K562 (cell line): ENCODE measurements at regions not wholly inside any gene's neighbourhood (a gene's known extent, or its start where the extent isn't known, plus 50 kb on each side); places are given as distances from the start of the nearest gene placed in this dataset.

Experiments
- HNRNPH1 ChIP-seq: fragments of 200-400 bp; formaldehyde crosslinking; optimal IDR thresholded peaks from 2 replicates; pipeline ENCODE3; 2017; ENCODE audit warnings: low read depth, mild to moderate bottlenecking, low read length, moderate library complexity
- MAX ChIP-seq: sonication (generic); formaldehyde crosslinking; IDR thresholded peaks from 2 replicates; pipeline ENCODE4 v1.9.0; 2022; ENCODE audit warnings: mild to moderate bottlenecking, missing genetic modification reagents
- PTBP1 ChIP-seq: fragments of 200-400 bp; formaldehyde crosslinking; IDR thresholded peaks from 2 replicates; pipeline ENCODE4 v1.6.1; 2017; ENCODE audit warnings: low read depth, low read length
- RBBP5 ChIP-seq: fragments of 200-600 bp; sonication (generic); IDR thresholded peaks from 2 replicates; pipeline ENCODE4 v1.6.1; 2012; ENCODE audit warnings: borderline replicate concordance, mild to moderate bottlenecking, low read length, control low read depth, inconsistent platforms; ENCODE audit not compliant: insufficient read depth, poor library complexity, severe bottlenecking
- ZBED1 ChIP-seq: IDR thresholded peaks from 2 replicates; pipeline ENCODE4 v1.6.1; 2014
- ZNF311 ChIP-seq: fragments of 250-450 bp; sonication (Bioruptor Pico); IDR thresholded peaks from 2 replicates; pipeline ENCODE4 v1.4.0; 2020; ENCODE audit warnings: mild to moderate bottlenecking, moderate library complexity

GRCh38 chr7:136144182-136144581, 167.0 kb upstream of the MTPN start:
- no peak for TF ChIP-seq MAX (CRISPR knock-in tag)
- no peak for TF ChIP-seq RBBP5
- TF ChIP-seq ZNF311 (CRISPR knock-in tag): no peak
- no peak for TF ChIP-seq PTBP1
- no peak for TF ChIP-seq ZBED1
- TF ChIP-seq HNRNPH1: no peak
